ENCODE measurements at regions not wholly inside any gene's neighbourhood (a gene's known extent, or its start where the extent isn't known, plus 50 kb on each side); places are given as distances from the start of the nearest gene placed in this dataset.

DNA sequence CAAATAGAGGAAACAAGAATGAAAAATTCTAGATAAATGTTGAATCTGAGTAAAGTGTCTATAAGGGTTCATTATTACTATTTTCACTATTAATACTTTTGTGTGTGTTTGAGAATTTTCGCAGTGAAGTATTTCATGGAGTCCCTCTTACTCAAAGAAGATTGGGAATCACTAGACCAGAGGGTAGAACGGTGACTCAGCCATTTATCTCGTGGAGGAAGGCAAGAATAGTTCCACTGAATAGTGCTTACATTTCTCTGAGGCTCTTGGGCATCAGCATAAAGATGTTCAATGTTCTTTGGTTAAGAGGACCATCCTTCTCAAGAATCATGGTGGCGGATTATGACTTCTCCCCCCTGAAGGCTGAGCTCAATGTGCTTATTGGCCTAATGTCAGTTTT, 376.7 kb upstream of the ARID1B start:
- Histone ChIP-seq H3K27ac (no peak overlapping the region), H3K4me3 (no peak overlapping the region), H3K9me3 (no peaks in the 10 kb centered on the region), H3K4me1 (no peaks in the 10 kb centered on the region), H3K27me3 (peaks cover 0 to 6% (median 0%) of the 10 kb centered on the region in 3 donors), H3K36me3 (no peaks in the 10 kb centered on the region)
- DNase-seq: no peak
- TF ChIP-seq, protein P1, sequence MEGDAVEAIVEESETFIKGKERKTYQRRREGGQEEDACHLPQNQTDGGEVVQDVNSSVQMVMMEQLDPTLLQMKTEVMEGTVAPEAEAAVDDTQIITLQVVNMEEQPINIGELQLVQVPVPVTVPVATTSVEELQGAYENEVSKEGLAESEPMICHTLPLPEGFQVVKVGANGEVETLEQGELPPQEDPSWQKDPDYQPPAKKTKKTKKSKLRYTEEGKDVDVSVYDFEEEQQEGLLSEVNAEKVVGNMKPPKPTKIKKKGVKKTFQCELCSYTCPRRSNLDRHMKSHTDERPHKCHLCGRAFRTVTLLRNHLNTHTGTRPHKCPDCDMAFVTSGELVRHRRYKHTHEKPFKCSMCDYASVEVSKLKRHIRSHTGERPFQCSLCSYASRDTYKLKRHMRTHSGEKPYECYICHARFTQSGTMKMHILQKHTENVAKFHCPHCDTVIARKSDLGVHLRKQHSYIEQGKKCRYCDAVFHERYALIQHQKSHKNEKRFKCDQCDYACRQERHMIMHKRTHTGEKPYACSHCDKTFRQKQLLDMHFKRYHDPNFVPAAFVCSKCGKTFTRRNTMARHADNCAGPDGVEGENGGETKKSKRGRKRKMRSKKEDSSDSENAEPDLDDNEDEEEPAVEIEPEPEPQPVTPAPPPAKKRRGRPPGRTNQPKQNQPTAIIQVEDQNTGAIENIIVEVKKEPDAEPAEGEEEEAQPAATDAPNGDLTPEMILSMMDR (IDR thresholded peaks at IDR 0.05): no peak
- TF ChIP-seq EP300 (IDR thresholded peaks at IDR 0.05): no peak
- TF ChIP-seq POLR2AphosphoS5 (IDR thresholded peaks at IDR 0.05): no peak
- WGBS, 2 donors: 75 to 88% methylated on average over 4 of the region's 4 CpGs
- intact Hi-C loops (cut with DNase I): no loop called here

DNA sequence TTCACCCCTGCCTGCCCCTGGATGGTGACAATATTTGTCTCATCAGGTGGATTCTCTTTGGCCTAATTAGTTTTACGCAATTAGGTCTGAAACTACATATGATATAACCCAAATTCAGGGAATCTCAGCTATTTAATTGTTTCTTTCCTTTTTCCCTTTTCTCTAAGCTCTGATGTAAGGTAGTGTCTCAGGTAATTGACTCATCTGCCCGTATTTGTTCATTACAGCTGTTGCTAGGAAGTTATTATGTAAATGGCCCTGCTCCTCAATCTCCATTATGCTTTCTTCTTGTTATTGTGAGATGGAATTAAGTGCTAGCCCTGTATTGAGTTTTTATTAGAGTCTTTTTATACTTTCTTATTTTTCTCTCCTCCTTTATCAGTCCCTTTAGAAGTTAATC, 378.2 kb upstream of the ARID1B start:
- no peak overlapping the region for H3K4me3 ChIP-seq
- no peaks in the 10 kb centered on the region for H3K9me3 ChIP-seq
- H3K36me3 ChIP-seq: no peaks in the 10 kb centered on the region
- H3K4me1 ChIP-seq: no peaks in the 10 kb centered on the region
- TF ChIP-seq POLR2A (IDR thresholded peaks at IDR 0.05) (no peak), EP300 (IDR thresholded peaks at IDR 0.05) (no peak), POLR2AphosphoS5 (IDR thresholded peaks at IDR 0.05) (no peak)
- TF ChIP-seq, protein P1 (IDR thresholded peaks at IDR 0.05): no peak
- intact Hi-C loops (cut with DNase I): no loop called here
- no peak for DNase-seq
- no peak overlapping the region for H3K27ac ChIP-seq
- WGBS, 2 donors: 91 to 93% methylated on average over 2 of the region's 2 CpGs
- H3K27me3 ChIP-seq: peaks cover 0 to 6% (median 0%) of the 10 kb centered on the region in 3 donors

DNA sequence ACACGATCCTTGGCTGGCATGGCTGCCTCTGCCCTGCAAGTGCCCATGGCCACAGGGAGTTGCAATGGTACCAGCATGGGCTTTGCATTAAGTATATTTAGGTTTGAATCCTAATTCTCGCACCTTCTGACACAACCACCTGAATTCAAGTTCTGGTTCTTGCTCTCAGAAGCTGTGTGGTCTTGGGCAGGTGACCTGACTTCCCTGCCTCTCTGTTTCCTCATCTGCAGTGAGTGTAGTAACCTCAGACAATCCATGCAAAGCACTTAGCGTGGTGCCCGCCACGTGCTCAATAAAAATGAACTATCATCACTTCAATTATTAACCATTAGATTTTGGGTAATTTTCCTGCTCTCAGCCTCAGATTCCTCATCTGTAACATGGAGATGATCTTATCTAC, 378.8 kb upstream of the ARID1B start:
- Histone ChIP-seq H3K4me3 (no peak overlapping the region), H3K4me1 (no peaks in the 10 kb centered on the region), H3K36me3 (no peaks in the 10 kb centered on the region), H3K27ac (no peak overlapping the region), H3K27me3 (peaks cover 0 to 6% (median 0%) of the 10 kb centered on the region in 3 donors), H3K9me3 (no peaks in the 10 kb centered on the region)
- TF ChIP-seq EP300 (IDR thresholded peaks at IDR 0.05) (no peak), POLR2A (IDR thresholded peaks at IDR 0.05) (no peak), POLR2AphosphoS5 (IDR thresholded peaks at IDR 0.05) (no peak)
- TF ChIP-seq, protein P1 (IDR thresholded peaks at IDR 0.05): no peak
- 81 to 92% methylated on average over 5 of the region's 5 CpGs for WGBS, 2 donors
- intact Hi-C loops (cut with DNase I): no loop called here
- DNase-seq: no peak

DNA sequence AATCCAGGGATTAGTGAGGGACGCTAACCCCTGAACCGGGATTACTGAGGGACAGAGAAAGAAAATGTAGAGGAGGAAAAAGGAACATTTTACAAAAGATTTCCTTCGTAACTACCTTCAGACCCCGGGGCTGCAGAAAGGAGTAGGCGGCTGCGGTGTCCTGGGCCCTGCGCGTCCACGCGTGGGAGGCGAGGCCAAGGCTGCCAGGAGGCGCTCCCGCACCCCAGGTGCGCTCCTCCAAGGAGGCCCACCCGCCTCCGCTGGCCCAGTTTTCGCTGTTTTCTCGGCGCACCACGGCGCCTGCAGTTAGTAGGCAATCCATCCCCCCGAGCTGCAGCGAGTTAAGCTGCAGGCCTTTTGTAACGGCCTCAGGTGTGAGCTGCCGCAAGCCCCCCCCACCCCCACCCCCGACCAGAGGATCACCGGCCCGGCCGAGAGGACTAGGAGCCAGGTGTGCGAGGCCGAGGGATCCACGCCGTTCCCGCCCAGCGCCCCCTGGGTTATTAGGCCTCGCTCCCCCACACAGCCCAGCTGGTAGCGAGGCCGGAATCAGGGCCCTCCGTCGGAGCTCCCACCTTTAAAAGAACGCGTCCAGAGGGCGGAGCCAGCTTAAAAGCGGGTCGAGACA, 380.3 kb upstream of the ARID1B start:
- Histone ChIP-seq H3K27ac (no peak overlapping the region), H3K9me3 (no peaks in the 10 kb centered on the region), H3K4me1 (no peaks in the 10 kb centered on the region), H3K36me3 (no peaks in the 10 kb centered on the region), H3K27me3 (peaks cover 0 to 6% (median 0%) of the 10 kb centered on the region in 3 donors), H3K4me3 (no peak overlapping the region)
- TF ChIP-seq EP300 (IDR thresholded peaks at IDR 0.05) (no peak), POLR2AphosphoS5 (IDR thresholded peaks at IDR 0.05) (no peak), POLR2A (IDR thresholded peaks at IDR 0.05) (no peak)
- TF ChIP-seq, protein P1 (IDR thresholded peaks at IDR 0.05): no peak
- DNase-seq: no peak
- WGBS, 2 donors: 81 to 89% methylated on average over 45 of the region's 45 CpGs
- intact Hi-C loops (cut with DNase I): no loop called here

Data from sigmoid colon (tissue), 6 donors.